HG03442 (cell line): ENCODE measurements at regions not wholly inside any gene's neighbourhood (a gene's known extent, or its start where the extent isn't known, plus 50 kb on each side); places are given as distances from the start of the nearest gene placed in this dataset.

ENCODE experiments used
- ATAC-seq: cut with Tn5 transposase; IDR thresholded peaks from one replicate; pipeline ENCODE4 v1.9.1; 2021; ENCODE audit warnings: mild to moderate bottlenecking, moderate library complexity; ENCODE audit not compliant: unreplicated experiment

- ATAC-seq: no peak
Measured at GRCh38 chr3:59310736-59311135, 260.9 kb upstream of the CFAP20DC start.

- ATAC-seq: no peak
Measured at GRCh38 chr3:59308684-59309083, 258.9 kb upstream of the CFAP20DC start.

GRCh38 chr3:59308001-59308400 lies 258.2 kb upstream of the CFAP20DC start:
- ATAC-seq: no peak

- no peak for ATAC-seq
Measured at GRCh38 chr3:59306436-59306835, 256.6 kb upstream of the CFAP20DC start.

GRCh38 chr3:59304296-59304695 lies 254.5 kb upstream of the CFAP20DC start:
- ATAC-seq: no peak

GRCh38 chr3:59303452-59303851 lies 253.6 kb upstream of the CFAP20DC start:
- ATAC-seq: no peak

GRCh38 chr3:59302442-59302841 lies 252.6 kb upstream of the CFAP20DC start:
- ATAC-seq: no peak

- ATAC-seq: no peak
Measured at GRCh38 chr3:59300733-59301132, 250.9 kb upstream of the CFAP20DC start.

GRCh38 chr3:59299561-59299960 lies 249.7 kb upstream of the CFAP20DC start:
- no peak for ATAC-seq

GRCh38 chr3:59290358-59290757 lies 240.5 kb upstream of the CFAP20DC start:
- no peak for ATAC-seq

GRCh38 chr3:59289831-59290230 lies 240.0 kb upstream of the CFAP20DC start:
- ATAC-seq: no peak

- no peak for ATAC-seq
Measured at GRCh38 chr3:59288951-59289350, 239.1 kb upstream of the CFAP20DC start.

- no peak for ATAC-seq
Measured at GRCh38 chr3:59286791-59287531, 237.1 kb upstream of the CFAP20DC start.

GRCh38 chr3:59285560-59285959 lies 235.7 kb upstream of the CFAP20DC start:
- ATAC-seq: no peak

- no peak for ATAC-seq
Measured at GRCh38 chr3:59284926-59285325, 235.1 kb upstream of the CFAP20DC start.

GRCh38 chr3:59280113-59280512 lies 230.3 kb upstream of the CFAP20DC start:
- no peak for ATAC-seq

- ATAC-seq: no peak
Measured at GRCh38 chr3:59277816-59278215, 228.0 kb upstream of the CFAP20DC start.

- no peak for ATAC-seq
Measured at GRCh38 chr3:59277201-59277600, 227.4 kb upstream of the CFAP20DC start.

GRCh38 chr3:59273976-59274375 lies 224.2 kb upstream of the CFAP20DC start:
- ATAC-seq: no peak

- no peak for ATAC-seq
Measured at GRCh38 chr3:59271971-59272370, 222.1 kb upstream of the CFAP20DC start.

GRCh38 chr3:59270921-59271320 lies 221.1 kb upstream of the CFAP20DC start:
- ATAC-seq: no peak

- ATAC-seq: no peak
Measured at GRCh38 chr3:59270209-59270608, 220.4 kb upstream of the CFAP20DC start.

GRCh38 chr3:59268170-59268569 lies 218.3 kb upstream of the CFAP20DC start:
- no peak for ATAC-seq
